Left forelimb (tissue), 1 donor: ENCODE measurements at regions not wholly inside any gene's neighbourhood (a gene's known extent, or its start where the extent isn't known, plus 50 kb on each side); places are given as distances from the start of the nearest gene placed in this dataset.
"Not testable (repeated sequence)": the region's sequence is repeated elsewhere in the genome, so short reads cannot be mapped to it uniquely, and the experiment has no call there.

Source experiments
- DNase-seq: peaks from one replicate; pipeline ENCODE4 v3.0.0-alpha.2; 2018; ENCODE audit warnings: low spot score

DNA sequence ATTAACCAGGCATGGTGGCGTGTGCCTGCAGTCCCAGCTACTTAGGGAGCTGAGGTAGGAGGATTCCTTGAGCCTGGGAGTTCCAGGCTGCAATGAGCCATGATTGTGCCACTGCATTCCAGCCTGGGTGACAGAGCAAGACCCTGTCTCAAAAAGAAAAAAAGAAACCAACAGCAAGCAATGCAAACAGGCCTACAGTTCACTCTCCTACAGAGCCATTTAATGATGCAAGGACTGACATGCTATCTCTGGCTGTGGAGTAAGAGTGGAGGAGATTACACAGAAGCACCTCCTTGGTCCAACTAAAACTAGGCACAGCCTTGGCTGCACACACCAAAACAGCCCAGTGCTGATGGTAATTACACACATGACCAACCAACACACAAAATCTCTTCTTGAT, 127.5 kb upstream of the SOD1 start:
- DNase-seq = no peak

GRCh38 chr21:31530897-31531705, 128.4 kb upstream of the SOD1 start:
- no peak for DNase-seq

GRCh38 chr21:31530364-31530763, 129.1 kb upstream of the SOD1 start:
- DNase-seq = no peak

GRCh38 chr21:31529406-31529805, 130.1 kb upstream of the SOD1 start:
- DNase-seq = no peak

DNA sequence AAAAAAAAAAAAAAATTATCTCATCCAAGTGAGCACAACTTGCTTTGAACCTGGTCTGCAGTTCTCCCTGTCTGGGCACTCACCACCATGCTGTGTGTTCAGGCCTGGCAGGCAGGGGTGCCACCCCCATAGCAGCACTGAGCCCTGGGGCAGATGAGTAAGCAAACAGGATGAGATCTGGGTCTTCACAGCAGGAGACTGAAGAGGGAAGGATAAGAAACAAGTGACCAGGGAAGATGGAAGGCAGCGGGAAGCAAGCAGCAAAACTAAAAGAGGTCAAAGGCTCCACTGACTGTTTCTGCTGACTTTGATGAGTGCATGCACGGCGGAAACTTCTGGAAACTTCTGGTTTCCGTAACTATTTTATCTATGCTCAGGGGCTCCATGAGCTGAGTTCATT, 133.5 kb upstream of the SOD1 start:
- DNase-seq = no peak

DNA sequence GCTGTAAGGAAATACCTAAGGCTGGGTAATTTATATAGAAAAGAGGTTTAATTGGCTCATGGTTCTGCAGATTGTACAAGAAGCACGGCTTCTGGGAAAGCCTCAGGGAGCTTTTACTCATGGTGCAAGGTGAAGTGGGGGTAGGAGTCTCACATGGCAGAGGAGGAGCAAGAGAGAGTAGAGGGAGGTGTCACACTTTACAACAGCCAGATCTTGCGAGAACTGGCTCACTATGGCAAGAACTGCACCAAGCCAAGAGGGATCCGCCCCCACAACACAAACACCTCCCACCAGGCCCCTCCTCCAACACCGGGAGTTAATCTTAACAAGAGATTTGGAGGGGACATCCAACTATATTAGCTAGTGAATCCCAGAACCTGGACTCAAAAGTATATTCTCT, 135.4 kb upstream of the SOD1 start:
- DNase-seq = no peak

GRCh38 chr21:31521515-31521914, 138.0 kb upstream of the SOD1 start:
- DNase-seq = no peak

GRCh38 chr21:31520561-31521098, 138.9 kb upstream of the SOD1 start:
- DNase-seq = no peak

DNA sequence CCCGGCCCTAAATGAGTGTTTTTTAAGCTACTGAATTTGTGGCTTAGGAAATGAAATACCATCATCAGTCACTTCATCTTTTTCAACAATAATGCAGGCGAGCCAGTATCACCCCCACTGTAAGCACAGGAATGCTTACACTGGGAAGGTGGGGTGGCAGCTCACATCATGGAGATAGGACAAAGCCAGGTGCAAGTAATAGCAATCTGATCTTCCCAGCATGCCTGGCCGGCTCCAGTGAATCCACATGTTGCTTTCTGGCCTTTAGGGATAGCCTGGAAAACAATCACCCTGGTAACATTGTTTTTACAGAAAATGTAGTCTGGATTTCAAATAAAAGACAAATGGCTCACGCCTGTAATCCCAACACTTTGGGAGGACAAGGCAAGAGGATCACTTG, 140.9 kb upstream of the SOD1 start:
- DNase-seq = no peak

DNA sequence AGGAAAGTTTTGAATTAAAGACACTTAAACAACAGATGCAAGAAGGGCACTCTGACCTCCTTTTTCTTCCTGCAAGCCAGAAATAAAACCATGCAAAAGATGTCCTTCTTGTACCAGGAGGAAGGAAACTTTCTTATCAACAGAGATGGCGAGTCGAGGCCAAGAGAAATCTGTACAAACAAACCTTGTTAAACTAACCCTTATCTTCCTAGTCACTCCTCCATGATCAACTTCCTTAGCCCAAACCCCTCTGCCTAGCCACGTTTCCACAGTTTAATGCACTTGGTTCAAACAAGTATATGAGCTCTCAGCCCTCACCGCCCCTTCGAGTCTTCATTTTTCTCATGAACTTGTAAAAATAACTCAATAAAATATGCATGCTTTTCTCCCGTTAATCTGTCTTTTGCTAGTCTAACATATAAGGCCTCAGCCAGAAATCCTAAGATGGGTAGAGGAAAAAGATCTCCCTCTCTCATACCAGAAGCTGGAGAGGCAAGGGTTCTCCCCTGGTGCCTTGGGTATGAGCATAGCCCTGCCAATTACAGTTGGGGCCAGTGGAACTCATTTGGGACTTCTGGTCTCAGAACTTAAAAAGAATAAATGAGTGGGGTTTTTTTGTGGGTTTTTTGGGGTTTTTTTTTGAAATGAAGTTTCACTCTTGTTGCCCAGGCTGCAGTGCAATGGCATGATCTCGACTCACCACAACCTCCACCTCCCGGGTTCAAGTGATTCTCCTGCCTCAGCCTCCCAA, 141.7 kb upstream of the SOD1 start:
- DNase-seq = no peak

- DNase-seq = no peak
Measured at GRCh38 chr21:31515253-31515652, 144.2 kb upstream of the SOD1 start.

GRCh38 chr21:31514598-31514997, 144.9 kb upstream of the SOD1 start:
- DNase-seq = no peak

GRCh38 chr21:31513541-31513940, 146.0 kb upstream of the SOD1 start:
- DNase-seq = not testable (repeated sequence)

GRCh38 chr21:31511999-31512398, 147.5 kb upstream of the SOD1 start:
- not testable (repeated sequence) for DNase-seq

DNA sequence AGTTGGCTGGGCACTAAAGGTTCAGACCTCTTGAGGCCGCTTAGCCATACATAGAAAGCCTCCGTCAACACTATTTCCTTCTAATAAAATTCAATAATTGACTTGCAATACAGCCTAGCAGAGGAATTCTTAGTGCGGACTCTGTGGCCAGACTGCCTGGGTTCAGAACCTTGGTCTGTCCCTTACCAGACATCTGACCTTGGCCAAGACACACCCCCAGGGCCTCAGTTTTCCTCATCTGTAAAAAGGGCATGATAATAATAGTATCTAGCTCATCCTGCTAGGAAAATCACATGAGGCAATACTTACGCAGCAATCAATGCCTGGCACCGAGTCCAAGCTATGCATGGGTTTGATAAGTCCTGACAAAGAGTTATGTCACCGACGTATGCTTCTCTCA, 148.2 kb upstream of the SOD1 start:
- DNase-seq = no peak

DNA sequence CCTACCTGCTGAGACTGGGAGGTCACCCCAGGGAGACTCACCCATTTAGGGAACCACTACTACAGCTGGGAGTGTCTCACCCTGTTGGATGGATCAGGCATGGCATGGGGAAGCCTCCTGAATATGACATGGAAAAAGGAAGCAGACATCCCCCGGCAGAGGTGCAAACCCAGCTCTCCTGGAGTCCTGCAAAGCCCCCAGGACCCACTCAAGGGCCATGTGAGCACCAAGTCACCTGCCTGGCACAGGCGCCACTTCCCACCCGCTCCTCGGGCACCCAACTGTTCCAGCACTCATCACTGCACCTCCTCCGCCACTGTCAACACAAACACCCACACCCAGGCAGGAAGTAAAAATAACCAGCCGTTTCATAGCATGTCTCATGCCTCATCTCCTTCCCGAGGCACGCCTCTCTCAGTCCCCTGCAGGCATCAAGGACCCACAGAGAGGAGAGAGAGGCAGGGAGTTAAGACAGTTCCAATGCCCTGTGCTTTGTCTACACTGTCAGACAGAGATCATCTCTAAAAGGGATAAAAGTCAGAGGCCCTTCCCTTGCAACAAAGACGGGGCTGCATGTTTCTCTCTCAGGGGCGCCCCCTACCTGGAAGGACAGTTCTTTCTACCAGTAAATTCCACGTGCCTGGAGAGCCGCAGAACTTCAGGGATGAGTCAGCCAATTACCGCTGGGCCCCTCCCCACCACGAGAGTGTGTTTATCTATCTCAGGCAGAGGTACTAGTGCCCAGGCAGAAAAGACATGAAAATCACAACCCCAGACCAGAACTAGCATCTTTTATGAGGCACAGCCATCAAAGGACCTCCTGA, 150.1 kb upstream of the SOD1 start:
- DNase-seq = no peak

- DNase-seq = no peak
Measured at GRCh38 chr21:31505975-31506374, 153.5 kb upstream of the SOD1 start.

DNA sequence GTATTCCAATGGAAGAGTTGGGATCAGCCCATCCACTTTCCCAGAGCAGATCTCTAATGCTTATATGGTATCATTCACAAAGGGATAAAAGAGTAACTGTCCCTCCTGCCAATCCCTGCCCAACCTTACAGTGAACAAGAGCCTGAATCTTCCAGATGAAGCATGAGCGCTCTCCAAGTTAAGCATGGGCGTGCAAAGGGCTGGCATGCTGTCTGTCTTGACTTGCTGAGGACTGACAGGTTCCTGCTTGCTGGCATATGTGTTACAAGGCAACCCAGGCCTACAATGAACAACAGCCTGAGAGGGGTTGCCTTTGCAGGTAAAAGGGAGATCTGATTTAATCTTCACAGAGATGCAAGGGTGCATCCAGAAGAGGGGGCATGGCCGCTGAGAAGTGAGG, 155.6 kb upstream of the SOD1 start:
- no peak for DNase-seq

DNA sequence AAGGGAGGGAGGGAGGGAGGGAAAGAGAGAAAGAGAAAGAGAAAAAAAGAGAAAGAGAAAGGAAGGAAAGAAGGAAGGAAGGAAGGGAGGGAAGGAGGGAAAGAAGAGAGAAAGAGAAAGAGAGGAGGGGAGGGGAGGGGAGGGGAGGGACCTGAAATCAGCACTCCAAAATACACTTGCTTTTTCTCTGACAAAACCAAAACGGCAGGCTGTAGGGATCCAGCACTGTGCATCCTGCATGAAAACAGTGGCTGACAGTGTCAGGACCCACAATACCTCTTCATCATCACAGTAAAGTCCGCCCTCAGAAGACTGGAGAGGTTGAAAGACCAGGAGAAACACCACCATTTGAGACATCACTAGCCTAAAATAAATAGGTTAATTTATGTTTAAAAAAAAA, 156.0 kb upstream of the SOD1 start:
- DNase-seq = no peak

GRCh38 chr21:31502537-31503143, 156.9 kb upstream of the SOD1 start:
- no peak for DNase-seq

DNA sequence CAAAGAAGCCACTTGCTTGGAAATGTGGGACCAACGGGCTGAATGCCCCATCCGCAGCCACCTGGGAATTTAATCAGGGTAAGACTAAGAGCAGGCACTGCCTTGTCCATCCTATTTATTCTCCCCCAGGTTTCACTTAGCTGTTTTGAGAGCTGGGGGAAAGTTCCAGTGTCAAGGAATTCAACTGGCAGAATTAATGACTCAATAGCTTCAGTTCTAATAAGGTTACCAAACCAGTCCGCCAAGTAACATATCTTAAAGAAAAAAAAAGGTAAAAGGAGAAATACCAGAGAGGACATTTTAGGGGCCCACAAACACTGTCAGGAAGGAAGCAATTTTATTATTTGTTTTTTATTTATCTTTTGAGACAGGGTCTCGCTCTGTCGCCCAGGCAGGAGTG, 157.6 kb upstream of the SOD1 start:
- DNase-seq = no peak

- no peak for DNase-seq
Measured at GRCh38 chr21:31500982-31501381, 156.9 kb upstream of the TIAM1 start.
